SK-N-SH (cell line): ENCODE measurements at regions not wholly inside any gene's neighbourhood (a gene's known extent, or its start where the extent isn't known, plus 50 kb on each side); places are given as distances from the start of the nearest gene placed in this dataset.

ENCODE experiments used
- CHD2 ChIP-seq: fragments of 150-350 bp; IDR thresholded peaks from 2 replicates; pipeline ENCODE4 v1.6.1; 2018; ENCODE audit warnings: low read length; ENCODE audit not compliant: partially characterized antibody
- CTCF ChIP-seq: fragments of 200-600 bp; sonication (generic); IDR thresholded peaks from 2 replicates; pipeline ENCODE4 v1.6.1; 2017; ENCODE audit warnings: antibody characterized with exemption, mild to moderate bottlenecking, moderate library complexity
- EZH2phosphoT487 ChIP-seq: fragments of 200-600 bp; sonication (generic); IDR thresholded peaks from 2 replicates; pipeline ENCODE4 v1.6.1; 2017; ENCODE audit warnings: low read depth, mixed run types, mild to moderate bottlenecking, antibody characterized with exemption, moderate library complexity, borderline replicate concordance
- GATA2 ChIP-seq: sonication (generic); formaldehyde crosslinking; IDR thresholded peaks from 2 replicates; pipeline ENCODE4 v1.5.0; 2020; ENCODE audit warnings: mild to moderate bottlenecking, missing genetic modification reagents
- POLR2AphosphoS5 ChIP-seq: IDR thresholded peaks from 2 replicates; pipeline ENCODE4 v1.6.1; 2012; ENCODE audit warnings: low read depth, low read length
- USF2 ChIP-seq: fragments of 150-350 bp; IDR thresholded peaks from 2 replicates; pipeline ENCODE4 v1.6.1; 2017; ENCODE audit warnings: antibody characterized with exemption, low read length, low read depth, borderline replicate concordance
- ZBTB33 ChIP-seq: IDR thresholded peaks from 2 replicates; pipeline ENCODE4 v1.4.0; 2012; ENCODE audit warnings: low read depth, borderline replicate concordance

- TF ChIP-seq CTCF, result no peak
- TF ChIP-seq GATA2 (CRISPR knock-in tag), result no peak
- TF ChIP-seq ZBTB33, result no peak
- TF ChIP-seq EZH2phosphoT487, result no peak
- no peak for TF ChIP-seq USF2
- no peak for TF ChIP-seq CHD2
- no peak for TF ChIP-seq POLR2AphosphoS5
These were observed 167.5 kb downstream of the GPX5 start for GRCh38 chr6:28693033-28693750.
